ENCODE measurements at regions not wholly inside any gene's neighbourhood (a gene's known extent, or its start where the extent isn't known, plus 50 kb on each side); places are given as distances from the start of the nearest gene placed in this dataset.

GRCh38 chr15:96144734-96145133 lies 185.8 kb upstream of the NR2F2 start:
- Histone ChIP-seq H3K9me3 (no peaks in the 10 kb centered on the region), H3K79me2 (ENCODE audit: insufficient read depth) (no peaks in the 10 kb centered on the region), H3F3A (replicated peaks; ENCODE audit: insufficient read depth) (no peaks in the 10 kb centered on the region), H3K9me2 (no peaks in the 10 kb centered on the region), H3K4me2 (no peak overlapping the region), H3K9ac (no peak overlapping the region), H3K4me1 (ENCODE audit: control insufficient read depth in 1 of 2, insufficient read depth in 2 of 2, low read depth in 1 of 2, low read length in 1 of 2) (no peaks in the 10 kb centered on the region), H2AFZ (ENCODE audit: low read depth) (no peak overlapping the region), H3K36me3 (replicated peaks in 1 of 2; ENCODE audit: control insufficient read depth in 1 of 2, insufficient read depth in 2 of 2, low read length in 1 of 2) (no peaks in the 10 kb centered on the region), H3K27ac (ENCODE audit: low read depth in 2 of 2, low read length in 1 of 2) (no peak overlapping the region), H3K4me3 (ENCODE audit: low read depth in 2 of 2, low read length in 1 of 2) (no peak overlapping the region), H3K27me3 (ENCODE audit: insufficient read depth) (no peaks in the 10 kb centered on the region), H4K20me1 (ENCODE audit: insufficient read depth) (no peaks in the 10 kb centered on the region)
- DNase-seq = no peak
- CTCF ChIA-PET = no interaction called here
- no peak for TF ChIP-seq RAD21 (IDR thresholded peaks at IDR 0.05; ENCODE audit: low read length)
- no peak for TF ChIP-seq ZBTB33 (IDR thresholded peaks at IDR 0.05; ENCODE audit: borderline replicate concordance, low read depth)
- no peak for TF ChIP-seq MXI1 (IDR thresholded peaks at IDR 0.05; ENCODE audit: low read depth, low read length)
- no peak for TF ChIP-seq TAF1 (IDR thresholded peaks at IDR 0.05; ENCODE audit: borderline replicate concordance, low read depth, low read length)
- TF ChIP-seq CHD2 (IDR thresholded peaks at IDR 0.05; ENCODE audit: low read length, partially characterized antibody) = no peak
- TF ChIP-seq GABPA (IDR thresholded peaks at IDR 0.05; ENCODE audit: low read depth) = no peak
- TF ChIP-seq REST (IDR thresholded peaks at IDR 0.05; ENCODE audit: low read depth, low read length) = no peak
- TF ChIP-seq RXRA (IDR thresholded peaks at IDR 0.05; ENCODE audit: borderline replicate concordance, low read depth) = no peak
- TF ChIP-seq TCF12 (IDR thresholded peaks at IDR 0.05) = no peak
- TF ChIP-seq USF2 (IDR thresholded peaks at IDR 0.05; ENCODE audit: borderline replicate concordance, low read depth, low read length) = no peak
- no peak for TF ChIP-seq NFIC (IDR thresholded peaks at IDR 0.05; ENCODE audit: borderline replicate concordance)
- no peak for TF ChIP-seq MAX (IDR thresholded peaks at IDR 0.05; ENCODE audit: low read depth)
- no peak for TF ChIP-seq SMC3 (IDR thresholded peaks at IDR 0.05; ENCODE audit: low read depth, low read length)
- no peak for TF ChIP-seq FOXJ3 (CRISPR knock-in tag; IDR thresholded peaks at IDR 0.05)
- no peak for TF ChIP-seq ELF1 (IDR thresholded peaks at IDR 0.05)
- no peak for TF ChIP-seq GATA2 (CRISPR knock-in tag; IDR thresholded peaks at IDR 0.05)
- TF ChIP-seq POLR2AphosphoS5 (IDR thresholded peaks at IDR 0.05; ENCODE audit: low read depth, low read length) = no peak
- TF ChIP-seq CTCF (IDR thresholded peaks at IDR 0.05) = no peak
- TF ChIP-seq YY1 (IDR thresholded peaks at IDR 0.05; ENCODE audit: low read depth) = no peak
- WGBS (ENCODE audit: low lambda C conversion rate) = 13% methylated on average over 2 of the region's 2 CpGs
- POLR2A ChIA-PET = no interaction called here
